Neuronal stem cell (in vitro differentiated cells): ENCODE measurements at regions not wholly inside any gene's neighbourhood (a gene's known extent, or its start where the extent isn't known, plus 50 kb on each side); places are given as distances from the start of the nearest gene placed in this dataset.

Experiments used
- DNase-seq: peaks from one replicate; pipeline ENCODE4 v3.0.0-alpha.2; 2013; ENCODE audit warnings: low spot score
- H2AFZ ChIP-seq: one replicate; pipeline ENCODE4 v1.6.1; 2013; ENCODE audit warnings: mild to moderate bottlenecking, low read length, inconsistent platforms
- H2AK5ac ChIP-seq: 2 replicates; pipeline ENCODE4 v1.6.1; 2013; ENCODE audit warnings: low read depth, mild to moderate bottlenecking, inconsistent platforms, low read length, moderate library complexity, mixed read lengths
- H2BK120ac ChIP-seq: 2 replicates; pipeline ENCODE4 v1.6.1; 2013; ENCODE audit warnings: low read depth, mild to moderate bottlenecking, inconsistent platforms, low read length, moderate library complexity, mixed read lengths
- H2BK12ac ChIP-seq: one replicate; pipeline ENCODE4 v1.6.1; 2013; ENCODE audit warnings: low read length, inconsistent platforms
- H2BK15ac ChIP-seq: 2 replicates; pipeline ENCODE4 v1.6.1; 2013; ENCODE audit warnings: mild to moderate bottlenecking, low read length, inconsistent platforms, mixed read lengths
- H2BK5ac ChIP-seq: one replicate; pipeline ENCODE4 v1.6.1; 2013; ENCODE audit warnings: inconsistent platforms, mild to moderate bottlenecking, low read length, moderate library complexity
- H3K14ac ChIP-seq: one replicate; pipeline ENCODE4 v1.6.1; 2013; ENCODE audit warnings: low read length, inconsistent platforms
- H3K18ac ChIP-seq: 2 replicates; pipeline ENCODE4 v1.6.1; 2013; ENCODE audit warnings: low read length, inconsistent platforms
- H3K23ac ChIP-seq: 2 replicates; pipeline ENCODE4 v1.6.1; 2013; ENCODE audit warnings: low read depth, mild to moderate bottlenecking, mixed read lengths, low read length, inconsistent platforms; ENCODE audit not compliant: poor library complexity
- H3K27ac ChIP-seq: replicated peaks from 3 replicates; pipeline ENCODE4 v1.5.1; 2013; ENCODE audit warnings: low read length, inconsistent platforms
- H3K27me3 ChIP-seq, 3 experiments: 2 replicates each; pipeline ENCODE4 v1.6.1; 2013; ENCODE audit warnings: low read length in 3 of 3, mild to moderate bottlenecking in 2 of 3, inconsistent platforms in 1 of 3, low read depth in 1 of 3, mixed read lengths in 1 of 3, moderate library complexity in 1 of 3; ENCODE audit not compliant: control insufficient read depth in 3 of 3, insufficient read depth in 3 of 3
- H3K36me3 ChIP-seq, 2 donors: replicated peaks in 1 of 2; 2 replicates each; pipeline ENCODE4 v1.6.1; 2013; ENCODE audit warnings: low read length in 2 of 2; ENCODE audit not compliant: control insufficient read depth in 2 of 2, insufficient read depth in 2 of 2
- H3K4ac ChIP-seq: 2 replicates; pipeline ENCODE4 v1.6.1; 2013; ENCODE audit warnings: inconsistent platforms, mild to moderate bottlenecking, low read length, moderate library complexity
- H3K4me1 ChIP-seq, 2 donors: 1 replicate in 1 of 2; 2 replicates in 1 of 2; pipeline ENCODE4 v1.6.1; 2013; ENCODE audit warnings: low read length in 2 of 2, low read depth in 1 of 2; ENCODE audit not compliant: control insufficient read depth in 2 of 2, insufficient read depth in 1 of 2
- H3K4me2 ChIP-seq: one replicate; pipeline ENCODE4 v1.6.1; 2013; ENCODE audit warnings: mild to moderate bottlenecking, low read length, inconsistent platforms; ENCODE audit not compliant: insufficient read depth, poor library complexity, severe bottlenecking
- H3K4me3 ChIP-seq, 2 donors: 2 replicates each; pipeline ENCODE4 v1.5.1; 2013; ENCODE audit warnings: low read length in 2 of 2, mild to moderate bottlenecking in 2 of 2, inconsistent platforms in 1 of 2, moderate library complexity in 1 of 2
- H3K79me1 ChIP-seq: one replicate; pipeline ENCODE4 v1.6.1; 2013; ENCODE audit warnings: low read depth, mild to moderate bottlenecking, inconsistent platforms, low read length, moderate library complexity
- H3K9ac ChIP-seq: one replicate; pipeline ENCODE4 v1.6.1; 2013; ENCODE audit warnings: mild to moderate bottlenecking, low read depth, low read length, inconsistent platforms; ENCODE audit not compliant: poor library complexity
- H3K9me3 ChIP-seq, 2 donors: replicated peaks in 1 of 2; 2 replicates each; pipeline versions ENCODE3 to v1.6.1; 2013; ENCODE audit warnings: low read length in 2 of 2, mild to moderate bottlenecking in 2 of 2, inconsistent platforms in 1 of 2, low read depth in 1 of 2, mixed read lengths in 1 of 2, moderate library complexity in 1 of 2; ENCODE audit not compliant: control insufficient read depth in 2 of 2, insufficient read depth in 1 of 2
- H4K8ac ChIP-seq: one replicate; pipeline ENCODE4 v1.6.1; 2013; ENCODE audit warnings: low read depth, mild to moderate bottlenecking, inconsistent platforms, low read length, moderate library complexity
- H4K91ac ChIP-seq: one replicate; pipeline ENCODE4 v1.6.1; 2013; ENCODE audit warnings: low read length, low read depth, mild to moderate bottlenecking, inconsistent platforms; ENCODE audit not compliant: poor library complexity
- WGBS, 2 donors: extraction: QIAGEN DNeasy Blood & Tissue Kit; methylation state at CpG; one replicate each; pipeline ENCODE4 v1.1.7; 2013; ENCODE audit warnings: missing lambda C conversion rate in 2 of 2, mixed read lengths in 1 of 2; ENCODE audit not compliant: insufficient read length in 2 of 2, insufficient replicate concordance in 1 of 2; ENCODE audit errors: extremely low coverage in 2 of 2; 5-methylcytosine and 5-hydroxymethylcytosine counted together

DNA sequence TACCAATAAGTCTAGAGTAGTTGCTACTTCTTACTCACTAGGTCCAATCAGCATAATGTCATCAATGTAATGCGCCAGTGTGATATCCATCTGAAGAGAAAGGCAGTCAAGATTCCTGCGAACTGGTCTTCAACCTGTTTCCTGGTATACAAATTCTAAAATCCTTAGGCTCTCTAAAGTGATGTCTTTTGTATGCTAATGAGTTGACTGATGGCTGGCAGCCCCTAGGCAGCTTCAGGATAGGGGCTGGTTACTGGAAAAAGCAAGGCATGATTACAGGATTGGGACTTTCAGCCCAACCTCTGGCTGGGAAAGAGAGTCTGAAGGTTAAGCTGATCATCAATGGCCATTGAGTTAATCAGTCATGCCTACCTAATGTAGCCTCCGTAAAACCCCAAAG lies 250.2 kb upstream of the PTER start:
- no peak overlapping the region for H2AFZ ChIP-seq
- H2BK5ac ChIP-seq, result no peak overlapping the region
- H3K79me1 ChIP-seq, result no peaks in the 10 kb centered on the region
- H4K91ac ChIP-seq, result no peak overlapping the region
- H3K4me1 ChIP-seq, result no peaks in the 10 kb centered on the region
- H3K23ac ChIP-seq, result no peak overlapping the region
- H3K27ac ChIP-seq, result no peak overlapping the region
- H4K8ac ChIP-seq, result no peak overlapping the region
- H3K9me3 ChIP-seq, result no peaks in the 10 kb centered on the region
- H2BK12ac ChIP-seq, result no peak overlapping the region
- H2BK15ac ChIP-seq, result no peak overlapping the region
- no peak overlapping the region for H3K4me2 ChIP-seq
- H3K27me3 ChIP-seq, result no peaks in the 10 kb centered on the region
- H2BK120ac ChIP-seq, result no peak overlapping the region
- H2AK5ac ChIP-seq, result no peak overlapping the region
- H3K4me3 ChIP-seq, result no peak overlapping the region
- DNase-seq, result no peak
- no peak overlapping the region for H3K14ac ChIP-seq
- H3K36me3 ChIP-seq, result no peaks in the 10 kb centered on the region
- no peak overlapping the region for H3K18ac ChIP-seq
- no CpG with 5 or more reads among the region's 3 CpGs for WGBS, 2 donors
- H3K4ac ChIP-seq, result no peak overlapping the region
- H3K9ac ChIP-seq, result no peak overlapping the region

DNA sequence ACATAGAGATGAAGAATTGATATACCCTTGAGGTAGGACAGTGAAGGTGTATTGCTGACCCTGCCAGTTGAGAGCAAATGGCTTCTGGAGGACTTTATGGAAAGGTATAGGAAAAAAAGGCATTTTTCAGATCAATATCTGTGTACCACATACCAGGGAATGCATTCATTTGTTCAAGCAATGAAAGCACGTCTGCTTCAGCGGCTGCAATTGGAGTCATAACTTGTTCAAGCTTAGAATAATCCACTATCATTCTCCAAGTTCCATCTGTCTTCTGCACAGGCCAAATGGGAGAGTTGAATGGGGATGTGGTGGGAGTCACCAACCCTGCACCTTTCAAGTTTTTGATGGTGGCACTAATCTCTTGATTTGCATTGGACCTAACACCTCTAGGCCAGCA lies 249.6 kb upstream of the PTER start:
- Histone ChIP-seq H2BK120ac (no peak overlapping the region), H2BK12ac (no peak overlapping the region), H3K79me1 (no peaks in the 10 kb centered on the region), H3K9me3 (no peaks in the 10 kb centered on the region), H3K4me3 (no peak overlapping the region), H3K18ac (no peak overlapping the region), H2BK5ac (no peak overlapping the region), H4K8ac (no peak overlapping the region), H3K14ac (no peak overlapping the region), H2AFZ (no peak overlapping the region), H3K4me1 (no peaks in the 10 kb centered on the region), H3K9ac (no peak overlapping the region), H3K4ac (no peak overlapping the region), H2AK5ac (no peak overlapping the region), H3K4me2 (no peak overlapping the region), H3K36me3 (no peaks in the 10 kb centered on the region), H3K27ac (no peak overlapping the region), H4K91ac (no peak overlapping the region), H2BK15ac (no peak overlapping the region), H3K23ac (no peak overlapping the region), H3K27me3 (no peaks in the 10 kb centered on the region)
- DNase-seq, result no peak
- WGBS, 2 donors, result no CpG with 5 or more reads among the region's 2 CpGs

DNA sequence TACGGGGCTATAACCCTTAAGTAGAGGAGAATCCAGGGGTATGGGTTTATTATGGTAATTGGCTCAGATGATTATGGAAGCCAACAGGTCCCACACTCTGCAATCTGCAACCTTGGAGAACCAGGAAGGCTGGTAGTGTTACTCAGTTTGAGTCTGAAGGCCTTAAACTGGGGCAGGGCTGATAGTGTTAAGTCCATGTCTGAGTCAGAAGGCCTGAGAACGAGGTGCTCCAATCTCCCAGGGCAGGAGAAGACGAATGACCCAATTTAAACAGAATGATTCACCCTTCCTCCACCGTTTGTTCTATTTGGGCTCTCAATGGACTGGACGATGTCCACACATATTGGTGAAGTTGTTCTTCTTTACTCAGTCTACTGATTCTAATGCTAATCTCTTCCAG lies 244.5 kb upstream of the PTER start:
- no peak overlapping the region for H3K27ac ChIP-seq
- no peak overlapping the region for H4K91ac ChIP-seq
- H2BK120ac ChIP-seq, result no peak overlapping the region
- no peak overlapping the region for H3K4me2 ChIP-seq
- no peak overlapping the region for H3K14ac ChIP-seq
- H2BK5ac ChIP-seq, result no peak overlapping the region
- peaks cover 0 to 3% of the 10 kb centered on the region in 2 donors for H3K9me3 ChIP-seq
- no peak overlapping the region for H3K4me3 ChIP-seq
- no peaks in the 10 kb centered on the region for H3K27me3 ChIP-seq
- H3K9ac ChIP-seq, result no peak overlapping the region
- H3K79me1 ChIP-seq, result no peaks in the 10 kb centered on the region
- no peak overlapping the region for H2AK5ac ChIP-seq
- no peak overlapping the region for H2AFZ ChIP-seq
- no peaks in the 10 kb centered on the region for H3K36me3 ChIP-seq
- no peak overlapping the region for H2BK12ac ChIP-seq
- H3K4ac ChIP-seq, result no peak overlapping the region
- H3K4me1 ChIP-seq, result no peaks in the 10 kb centered on the region
- H3K23ac ChIP-seq, result no peak overlapping the region
- WGBS, 2 donors, result no CpG with 5 or more reads among the region's 5 CpGs
- H2BK15ac ChIP-seq, result no peak overlapping the region
- no peak overlapping the region for H3K18ac ChIP-seq
- no peak for DNase-seq
- no peak overlapping the region for H4K8ac ChIP-seq

DNA sequence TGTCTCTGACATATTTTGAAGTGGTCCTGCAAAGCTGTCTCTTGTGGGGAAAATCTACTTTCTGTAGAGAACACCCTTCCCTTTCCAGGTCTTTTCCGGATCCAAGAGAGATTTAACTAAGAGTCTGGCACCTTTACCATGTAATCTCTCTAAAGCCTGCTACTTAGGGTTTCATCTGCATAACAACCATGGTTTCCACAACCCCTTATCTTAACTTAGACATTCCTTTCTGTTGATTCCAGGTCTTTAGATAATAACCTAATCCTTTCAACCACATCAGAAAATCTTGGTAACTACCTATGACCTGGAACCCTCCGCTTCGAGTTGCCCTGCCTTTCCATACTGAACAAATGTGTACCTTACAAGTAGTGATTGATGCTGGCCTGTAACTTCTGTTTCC lies 243.6 kb upstream of the PTER start:
- Histone ChIP-seq H2BK15ac (no peak overlapping the region), H2AK5ac (no peak overlapping the region), H3K9me3 (peaks cover 0 to 3% of the 10 kb centered on the region in 2 donors), H3K9ac (no peak overlapping the region), H3K79me1 (no peaks in the 10 kb centered on the region), H3K4ac (no peak overlapping the region), H3K27me3 (no peaks in the 10 kb centered on the region), H3K14ac (no peak overlapping the region), H2BK120ac (no peak overlapping the region), H3K36me3 (no peaks in the 10 kb centered on the region), H4K91ac (no peak overlapping the region), H3K4me3 (no peak overlapping the region), H3K4me1 (no peaks in the 10 kb centered on the region), H2BK12ac (no peak overlapping the region), H3K18ac (no peak overlapping the region), H3K4me2 (no peak overlapping the region), H2AFZ (no peak overlapping the region), H4K8ac (no peak overlapping the region), H2BK5ac (no peak overlapping the region), H3K23ac (no peak overlapping the region), H3K27ac (no peak overlapping the region)
- no CpG with 5 or more reads among the region's 3 CpGs for WGBS, 2 donors
- no peak for DNase-seq
